OCI-LY1 (cell line): ENCODE measurements at regions not wholly inside any gene's neighbourhood (a gene's known extent, or its start where the extent isn't known, plus 50 kb on each side); places are given as distances from the start of the nearest gene placed in this dataset.

Experiments
- H2AFZ ChIP-seq: fragments of 200-600 bp; sonication (generic), shearing (Covaris generic); 2 replicates; pipeline ENCODE4 v1.6.0; 2014; ENCODE audit warnings: antibody characterized with exemption, mild to moderate bottlenecking, low read length
- H3F3A ChIP-seq: fragments of 200-600 bp; sonication (generic), shearing (Covaris generic); 2 replicates; pipeline ENCODE4 v1.6.0; 2014; ENCODE audit warnings: mild to moderate bottlenecking, antibody characterized with exemption, low read length, moderate library complexity; ENCODE audit not compliant: insufficient read depth
- H3K27ac ChIP-seq: fragments of 200-600 bp; sonication (generic); 2 replicates; pipeline ENCODE4 v1.5.1; 2014; ENCODE audit warnings: low read length, mixed run types, mild to moderate bottlenecking, low read depth; ENCODE audit not compliant: poor library complexity, severe bottlenecking
- H3K27me3 ChIP-seq: fragments of 200-600 bp; sonication (generic); 2 replicates; pipeline ENCODE4 v1.6.0; 2014; ENCODE audit warnings: antibody characterized with exemption, mild to moderate bottlenecking, low read length, moderate library complexity; ENCODE audit not compliant: insufficient read depth
- H3K36me3 ChIP-seq: fragments of 200-600 bp; sonication (generic); 2 replicates; pipeline ENCODE4 v1.6.1; 2014; ENCODE audit warnings: mild to moderate bottlenecking, antibody characterized with exemption, low read length, moderate library complexity, mixed read lengths; ENCODE audit not compliant: insufficient read depth
- H3K4me1 ChIP-seq: fragments of 200-600 bp; sonication (generic); 2 replicates; pipeline ENCODE4 v1.5.1; 2014; ENCODE audit warnings: mild to moderate bottlenecking, low read length, moderate library complexity; ENCODE audit not compliant: insufficient read depth, severe bottlenecking
- H3K4me2 ChIP-seq: fragments of 200-600 bp; sonication (generic), shearing (Covaris generic); 2 replicates; pipeline ENCODE4 v1.6.1; 2014; ENCODE audit warnings: low read length
- H3K4me3 ChIP-seq: fragments of 200-600 bp; sonication (generic); 2 replicates; pipeline ENCODE4 v1.5.1; 2014; ENCODE audit warnings: low read length, low read depth, mild to moderate bottlenecking, mixed read lengths; ENCODE audit not compliant: poor library complexity, severe bottlenecking
- H3K79me2 ChIP-seq: fragments of 200-600 bp; shearing (Covaris generic); 2 replicates; pipeline ENCODE4 v1.6.1; 2016; ENCODE audit warnings: mixed run types, low read length, mixed read lengths; ENCODE audit not compliant: insufficient read depth
- H3K9ac ChIP-seq: fragments of 200-600 bp; sonication (generic), shearing (Covaris generic); 2 replicates; pipeline ENCODE4 v1.6.1; 2014; ENCODE audit warnings: mild to moderate bottlenecking, low read length, mixed read lengths
- H3K9me2 ChIP-seq: fragments of 200-600 bp; sonication (generic), shearing (Covaris generic); 2 replicates; pipeline ENCODE4 v1.6.1; 2014; ENCODE audit warnings: low read depth, mild to moderate bottlenecking, low read length, mixed read lengths
- H3K9me3 ChIP-seq: fragments of 200-600 bp; shearing (Covaris generic); 2 replicates; pipeline ENCODE4 v1.6.1; 2014; ENCODE audit warnings: low read length, mixed read lengths
- H4K20me1 ChIP-seq: fragments of 200-600 bp; sonication (generic), shearing (Covaris generic); 2 replicates; pipeline ENCODE4 v1.6.0; 2016; ENCODE audit warnings: mild to moderate bottlenecking, low read length; ENCODE audit not compliant: insufficient read depth
- CTCF ChIP-seq: fragments of 200-600 bp; sonication (generic), shearing (Covaris generic); IDR thresholded peaks from 2 replicates; pipeline ENCODE4 v1.5.1; 2017; ENCODE audit warnings: mild to moderate bottlenecking, antibody characterized with exemption, low read length, moderate library complexity, mixed read lengths
- EZH2 ChIP-seq: fragments of 200-600 bp; sonication (generic), shearing (Covaris generic); IDR thresholded peaks from 2 replicates; pipeline ENCODE4 v1.8.0; 2017; ENCODE audit warnings: borderline replicate concordance, mixed run types, mild to moderate bottlenecking, antibody characterized with exemption, low read length, moderate library complexity, mixed read lengths

- Histone ChIP-seq H3K9me2 (no peaks in the 10 kb centered on the region), H3K9ac (no peak overlapping the region), H3K4me1 (no peaks in the 10 kb centered on the region), H3K9me3 (no peaks in the 10 kb centered on the region), H3K4me3 (no peak overlapping the region), H4K20me1 (no peaks in the 10 kb centered on the region), H3K4me2 (no peak overlapping the region), H3K36me3 (no peaks in the 10 kb centered on the region), H3F3A (no peaks in the 10 kb centered on the region), H3K27me3 (no peaks in the 10 kb centered on the region), H2AFZ (no peak overlapping the region), H3K79me2 (no peaks in the 10 kb centered on the region), H3K27ac (no peak overlapping the region)
- TF ChIP-seq CTCF, result no peak
- TF ChIP-seq EZH2, result no peak
Measured at GRCh38 chr3:148280623-148281242, 417.0 kb upstream of the AGTR1 start.

GRCh38 chr3:148289159-148289558, 408.5 kb upstream of the AGTR1 start:
- no peaks in the 10 kb centered on the region for H3F3A ChIP-seq
- H3K27ac ChIP-seq, result no peak overlapping the region
- no peaks in the 10 kb centered on the region for H3K9me3 ChIP-seq
- H3K9ac ChIP-seq, result no peak overlapping the region
- no peak for TF ChIP-seq EZH2
- TF ChIP-seq CTCF, result no peak
- no peaks in the 10 kb centered on the region for H3K36me3 ChIP-seq
- no peaks in the 10 kb centered on the region for H3K79me2 ChIP-seq
- no peak overlapping the region for H3K4me2 ChIP-seq
- no peaks in the 10 kb centered on the region for H4K20me1 ChIP-seq
- no peak overlapping the region for H2AFZ ChIP-seq
- H3K4me3 ChIP-seq, result no peak overlapping the region
- no peaks in the 10 kb centered on the region for H3K9me2 ChIP-seq
- H3K4me1 ChIP-seq, result no peaks in the 10 kb centered on the region
- no peaks in the 10 kb centered on the region for H3K27me3 ChIP-seq

- no peaks in the 10 kb centered on the region for H4K20me1 ChIP-seq
- no peak overlapping the region for H2AFZ ChIP-seq
- no peaks in the 10 kb centered on the region for H3K9me2 ChIP-seq
- no peak overlapping the region for H3K27ac ChIP-seq
- H3K79me2 ChIP-seq, result no peaks in the 10 kb centered on the region
- H3K27me3 ChIP-seq, result no peaks in the 10 kb centered on the region
- no peak overlapping the region for H3K4me2 ChIP-seq
- no peaks in the 10 kb centered on the region for H3K4me1 ChIP-seq
- TF ChIP-seq EZH2 (no peak), CTCF (no peak)
- no peaks in the 10 kb centered on the region for H3K9me3 ChIP-seq
- H3F3A ChIP-seq, result no peaks in the 10 kb centered on the region
- H3K9ac ChIP-seq, result no peak overlapping the region
- no peak overlapping the region for H3K4me3 ChIP-seq
- no peaks in the 10 kb centered on the region for H3K36me3 ChIP-seq
Measured at GRCh38 chr3:148297013-148297412, 400.7 kb upstream of the AGTR1 start.
